Peyer's patch (tissue), 4 donors: ENCODE measurements at regions not wholly inside any gene's neighbourhood (a gene's known extent, or its start where the extent isn't known, plus 50 kb on each side); places are given as distances from the start of the nearest gene placed in this dataset.

ENCODE experiments used
- DNase-seq, 3 donors: peaks; one replicate each; pipeline ENCODE4 v3.0.0-alpha.2; 2017 to 2019
- H3K27ac ChIP-seq, 4 donors: fragments of 200-600 bp; sonication (generic); one replicate each; pipeline ENCODE4 v1.5.1; 2016 to 2019
- H3K27me3 ChIP-seq, 2 donors: fragments of 200-600 bp; sonication (generic); one replicate each; pipeline ENCODE4 v1.5.1; 2019
- H3K36me3 ChIP-seq, 3 donors: fragments of 200-600 bp; sonication (generic); one replicate each; pipeline ENCODE4 v1.5.1; 2016 to 2019
- H3K4me1 ChIP-seq, 4 donors: fragments of 200-600 bp; sonication (generic); one replicate each; pipeline ENCODE4 v1.5.1; 2016 to 2019
- H3K4me3 ChIP-seq, 4 donors: fragments of 200-600 bp; sonication (generic); 1 replicate in 3 of 4; 2 replicates in 1 of 4; pipeline ENCODE4 v1.5.1; 2016 to 2019; ENCODE audit warnings: mild to moderate bottlenecking in 1 of 4
- H3K9me3 ChIP-seq, 4 donors: fragments of 200-600 bp; sonication (generic); one replicate each; pipeline ENCODE4 v1.5.1; 2016 to 2019; ENCODE audit warnings: mild to moderate bottlenecking in 1 of 4
- CTCF ChIP-seq, 6 experiments: fragments of 450-650 bp in 4 of 6; fragments of 200-600 bp in 2 of 6; sonication (generic) in 1 of 6; IDR thresholded peaks; one replicate each; pipeline ENCODE4 v1.5.1; 2017 to 2019; ENCODE audit warnings: antibody characterized with exemption in 6 of 6, mild to moderate bottlenecking in 3 of 6, moderate library complexity in 1 of 6
- POLR2A ChIP-seq, 2 donors: fragments of 450-650 bp; IDR thresholded peaks; one replicate each; pipeline ENCODE4 v1.5.1; 2017; ENCODE audit warnings: antibody characterized with exemption in 2 of 2, mild to moderate bottlenecking in 2 of 2, moderate library complexity in 2 of 2
- small RNA-seq, 2 donors: library from RNA; depleted of rRNA; stranded (forward); fragments of <200 nt; gene quantifications; one replicate each; pipeline ENCODE3, GENCODE V24; 2016

DNA sequence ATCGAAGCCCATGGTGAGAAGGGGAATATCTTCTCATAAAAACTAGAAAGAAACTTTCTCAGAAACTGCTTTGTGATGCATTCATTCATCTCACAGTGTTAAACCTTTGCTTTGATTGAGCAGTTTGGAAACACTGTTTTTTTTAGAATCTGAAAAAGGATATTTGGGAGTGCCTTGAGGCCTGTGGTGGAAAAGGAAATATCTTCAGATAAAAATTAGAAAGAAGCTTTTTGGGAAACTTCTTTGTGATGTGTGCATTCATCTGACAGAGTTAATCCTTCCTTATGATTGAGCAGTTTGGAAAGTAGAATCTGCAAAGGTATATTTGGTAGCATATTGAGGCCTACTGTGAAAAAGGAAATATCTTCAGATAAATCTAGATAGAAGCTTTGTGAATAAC lies 1594.9 kb downstream of the UQCRFS1 start:
- Histone ChIP-seq H3K27ac (no peak overlapping the region), H3K4me1 (no peaks in the 10 kb centered on the region), H3K36me3 (no peaks in the 10 kb centered on the region), H3K4me3 (no peak overlapping the region), H3K9me3 (peaks cover 0 to 35% (median 0%) of the 10 kb centered on the region in 4 donors), H3K27me3 (no peaks in the 10 kb centered on the region)
- no peak for DNase-seq
- TF ChIP-seq POLR2A (IDR thresholded peaks at IDR 0.05) (no peak), CTCF (IDR thresholded peaks at IDR 0.05) (no peak)

DNA sequence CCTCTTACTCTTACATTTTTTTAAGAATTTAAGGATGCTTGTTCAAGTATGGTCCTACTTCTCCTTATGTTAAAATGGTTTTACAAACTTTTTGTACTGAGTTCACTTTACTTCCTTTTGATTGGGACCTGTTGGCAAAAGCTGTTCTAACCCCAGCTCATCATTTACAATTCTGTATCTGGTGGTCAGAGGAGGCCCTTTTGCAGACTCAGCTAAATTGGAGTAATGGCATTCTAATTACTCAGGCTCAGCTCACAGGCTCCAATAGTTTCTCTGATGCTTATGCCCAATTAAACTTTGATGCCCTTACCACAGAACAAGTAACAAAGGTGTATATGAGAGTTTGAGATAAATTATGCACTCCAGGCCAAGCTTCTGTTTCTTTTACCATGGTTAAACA lies 1632.0 kb downstream of the UQCRFS1 start:
- Histone ChIP-seq H3K4me3 (no peak overlapping the region), H3K4me1 (no peaks in the 10 kb centered on the region), H3K9me3 (peaks cover 0 to 13% (median 3%) of the 10 kb centered on the region in 4 donors), H3K27me3 (no peaks in the 10 kb centered on the region), H3K27ac (no peak overlapping the region), H3K36me3 (no peaks in the 10 kb centered on the region)
- no peak for DNase-seq
- TF ChIP-seq POLR2A (IDR thresholded peaks at IDR 0.05) (no peak), CTCF (IDR thresholded peaks at IDR 0.05) (no peak)

Small RNA genes in the stretch of these regions (small RNA-seq; reads per million reads assigned to genes)
- gene AC006504.6 (0 reads per million in 2 donors), gene RNA5SP470 (0 reads per million in 2 donors)
